CD4-positive, alpha-beta T cell (primary cell): ENCODE measurements at regions not wholly inside any gene's neighbourhood (a gene's known extent, or its start where the extent isn't known, plus 50 kb on each side); places are given as distances from the start of the nearest gene placed in this dataset.

ENCODE experiments used
- ATAC-seq: fragments of 200-7000 bp; cut with Tn5 transposase; one replicate; pipeline ENCODE4 v1.10.0; 2022; ENCODE audit warnings: mild to moderate bottlenecking; ENCODE audit not compliant: poor library complexity
- CTCF ChIA-PET: fragments of 350-600 bp; sonication (Branson Sonifier 250); formaldehyde crosslinking; loops from one replicate; lab custom pipeline; 2021; ENCODE audit warnings: antibody characterized with exemption, inconsistent platforms; lab: Charles Lee
- POLR2A ChIA-PET: fragments of 350-600 bp; sonication (Branson Sonifier 250); formaldehyde crosslinking; loops from one replicate; lab custom pipeline; 2021; ENCODE audit warnings: antibody characterized with exemption, inconsistent platforms; lab: Charles Lee
- DNase-seq, 14 experiments: peaks; one replicate each; pipeline ENCODE4 v3.0.0-alpha.2; 2013 to 2020; ENCODE audit warnings: mixed read lengths in 2 of 14
- H3K27ac ChIP-seq, 2 donors: one replicate each; pipeline versions ENCODE4 v1.5.1 to v1.7.0; 2013; ENCODE audit warnings: low read length in 2 of 2, low read depth in 1 of 2, mild to moderate bottlenecking in 1 of 2
- H3K27me3 ChIP-seq, 2 experiments: 1 replicate in 1 of 2; 2 replicates in 1 of 2; pipeline versions ENCODE4 v1.6.1 to v1.7.0; 2013; ENCODE audit warnings: low read length in 2 of 2, control low read depth in 1 of 2, mild to moderate bottlenecking in 1 of 2, moderate library complexity in 1 of 2; ENCODE audit not compliant: insufficient read depth in 2 of 2, control insufficient read depth in 1 of 2
- H3K36me3 ChIP-seq: one replicate; pipeline ENCODE4 v1.6.1; 2013; ENCODE audit warnings: low read length, control low read depth; ENCODE audit not compliant: insufficient read depth
- H3K4me1 ChIP-seq: one replicate; pipeline ENCODE4 v1.6.1; 2013; ENCODE audit warnings: low read length, control low read depth; ENCODE audit not compliant: insufficient read depth
- H3K4me3 ChIP-seq: one replicate; pipeline ENCODE4 v1.5.1; 2013; ENCODE audit warnings: mild to moderate bottlenecking, low read length, moderate library complexity
- H3K9me3 ChIP-seq, 2 experiments: 1 replicate in 1 of 2; 2 replicates in 1 of 2; pipeline versions ENCODE4 v1.6.1 to v1.7.0; 2013; ENCODE audit warnings: low read length in 2 of 2, mild to moderate bottlenecking in 2 of 2, control low read depth in 1 of 2, moderate library complexity in 1 of 2; ENCODE audit not compliant: control insufficient read depth in 1 of 2, insufficient read depth in 1 of 2
- H3K27ac Mint-ChIP-seq: one replicate; pipeline ENCODE4 v1.8.0; 2020; ENCODE audit warnings: mixed read lengths
- H3K27me3 Mint-ChIP-seq: one replicate; pipeline ENCODE4 v1.8.0; 2021; ENCODE audit warnings: mixed read lengths
- H3K36me3 Mint-ChIP-seq: one replicate; pipeline ENCODE4 v1.8.0; 2021; ENCODE audit warnings: low read depth, mixed read lengths
- H3K4me1 Mint-ChIP-seq: one replicate; pipeline ENCODE4 v1.8.0; 2021; ENCODE audit warnings: low read depth, mixed read lengths
- H3K4me3 Mint-ChIP-seq: one replicate; pipeline ENCODE4 v1.8.0; 2020; ENCODE audit warnings: mild to moderate bottlenecking, mixed read lengths
- H3K9me3 Mint-ChIP-seq: one replicate; pipeline ENCODE4 v1.8.0; 2020; ENCODE audit warnings: mixed read lengths
- CTCF ChIP-seq: fragments of 200-600 bp; IDR thresholded peaks from one replicate; pipeline ENCODE4 v1.8.0; 2022; ENCODE audit warnings: antibody characterized with exemption, mild to moderate bottlenecking
- intact Hi-C, 2 experiments: fragments of 100-400 bp; cut with DNase I in 1 of 2; cut with micrococcal nuclease in 1 of 2; formaldehyde crosslinking; loops; one replicate each; pipeline versions ENCODE4 v1.15.1 to v1.9.0; 2023 to 2025; cut with DNase I, micrococcal nuclease

GRCh38 chr2:45263147-45263546 lies 253.9 kb upstream of the SIX2 start:
- Histone ChIP-seq H3K4me1 (no peaks in the 10 kb centered on the region), H3K27ac (no peak overlapping the region), H3K4me3 (no peak overlapping the region), H3K27me3 (peaks cover under 1 to 14% of the 10 kb centered on the region in 2 experiments), H3K9me3 (no peaks in the 10 kb centered on the region), H3K36me3 (no peaks in the 10 kb centered on the region)
- intact Hi-C loops: no loop called here
- H3K27ac Mint-ChIP-seq: no peak overlapping the region
- no peaks in the 10 kb centered on the region for H3K4me1 Mint-ChIP-seq
- no peak for TF ChIP-seq CTCF
- H3K4me3 Mint-ChIP-seq: no peak overlapping the region
- H3K9me3 Mint-ChIP-seq: no peaks in the 10 kb centered on the region
- H3K27me3 Mint-ChIP-seq: peaks cover 39% of the 10 kb centered on the region
- no peak for DNase-seq
- ATAC-seq: no peak
- no peaks in the 10 kb centered on the region for H3K36me3 Mint-ChIP-seq
- CTCF ChIA-PET: no interaction called here
- POLR2A ChIA-PET: no interaction called here

- peaks cover 0 to 14% of the 10 kb centered on the region in 2 experiments for H3K27me3 ChIP-seq
- H3K36me3 ChIP-seq: no peaks in the 10 kb centered on the region
- H3K4me1 Mint-ChIP-seq: no peaks in the 10 kb centered on the region
Measured at GRCh38 chr2:45261746-45262145, 252.5 kb upstream of the SIX2 start.

GRCh38 chr2:45260946-45261345 lies 251.7 kb upstream of the SIX2 start:
- Histone ChIP-seq H3K36me3 (no peaks in the 10 kb centered on the region), H3K9me3 (no peaks in the 10 kb centered on the region), H3K27me3 (peaks cover 0 to 11% of the 10 kb centered on the region in 2 experiments), H3K4me3 (no peak overlapping the region), H3K27ac (no peak overlapping the region), H3K4me1 (no peaks in the 10 kb centered on the region)
- ATAC-seq (no peak), DNase-seq (no peak)
- Mint-ChIP-seq H3K36me3 (no peaks in the 10 kb centered on the region), H3K4me3 (no peak overlapping the region), H3K9me3 (no peaks in the 10 kb centered on the region), H3K27ac (no peak overlapping the region), H3K27me3 (peaks cover 28% of the 10 kb centered on the region), H3K4me1 (no peaks in the 10 kb centered on the region)
- TF ChIP-seq CTCF: no peak
- POLR2A ChIA-PET: no interaction called here
- intact Hi-C loops: no loop called here
- CTCF ChIA-PET: no interaction called here

More at GRCh38 chr2:45261746-45262145, 252.5 kb upstream of the SIX2 start:
- no peaks in the 10 kb centered on the region for H3K9me3 ChIP-seq
- ChIA-PET CTCF (no interaction called here), POLR2A (no interaction called here)
- no peak overlapping the region for H3K27ac ChIP-seq
- DNase-seq: no peak
- Mint-ChIP-seq H3K4me3 (no peak overlapping the region), H3K36me3 (no peaks in the 10 kb centered on the region), H3K27ac (no peak overlapping the region), H3K9me3 (no peaks in the 10 kb centered on the region), H3K27me3 (peaks cover 28% of the 10 kb centered on the region)
- ATAC-seq: no peak
- H3K4me3 ChIP-seq: no peak overlapping the region
- intact Hi-C loops: no loop called here
- no peak for TF ChIP-seq CTCF
- H3K4me1 ChIP-seq: no peaks in the 10 kb centered on the region
